SJCRH30 (cell line): ENCODE measurements at regions not wholly inside any gene's neighbourhood (a gene's known extent, or its start where the extent isn't known, plus 50 kb on each side); places are given as distances from the start of the nearest gene placed in this dataset.
"Not testable (repeated sequence)": the region's sequence is repeated elsewhere in the genome, so short reads cannot be mapped to it uniquely, and the experiment has no call there.

Experiments
- DNase-seq, 2 experiments: peaks; one replicate each; pipeline ENCODE4 v3.0.0-alpha.2; 2015 to 2020
- H3K27ac ChIP-seq: fragments of 250-450 bp; sonication (Bioruptor Pico); 2 replicates; pipeline ENCODE4 v1.5.1; 2020; ENCODE audit warnings: mild to moderate bottlenecking, moderate library complexity
- H3K27me3 ChIP-seq: fragments of 250-450 bp; sonication (Bioruptor Pico); 2 replicates; pipeline ENCODE4 v1.5.1; 2020; ENCODE audit warnings: mild to moderate bottlenecking, moderate library complexity
- H3K36me3 ChIP-seq: fragments of 250-450 bp; sonication (Bioruptor Pico); 2 replicates; pipeline ENCODE4 v1.5.1; 2020; ENCODE audit warnings: mild to moderate bottlenecking, moderate library complexity
- H3K4me1 ChIP-seq: fragments of 250-450 bp; sonication (Bioruptor Pico); 2 replicates; pipeline ENCODE4 v1.5.1; 2020; ENCODE audit warnings: mild to moderate bottlenecking, moderate library complexity
- H3K4me3 ChIP-seq: fragments of 250-450 bp; sonication (Bioruptor Pico); 2 replicates; pipeline ENCODE4 v1.5.1; 2020; ENCODE audit warnings: mild to moderate bottlenecking, moderate library complexity
- H3K9me3 ChIP-seq: fragments of 250-450 bp; sonication (Bioruptor Pico); replicated peaks from 2 replicates; pipeline ENCODE4 v1.5.1; 2020; ENCODE audit warnings: mild to moderate bottlenecking, moderate library complexity

DNA sequence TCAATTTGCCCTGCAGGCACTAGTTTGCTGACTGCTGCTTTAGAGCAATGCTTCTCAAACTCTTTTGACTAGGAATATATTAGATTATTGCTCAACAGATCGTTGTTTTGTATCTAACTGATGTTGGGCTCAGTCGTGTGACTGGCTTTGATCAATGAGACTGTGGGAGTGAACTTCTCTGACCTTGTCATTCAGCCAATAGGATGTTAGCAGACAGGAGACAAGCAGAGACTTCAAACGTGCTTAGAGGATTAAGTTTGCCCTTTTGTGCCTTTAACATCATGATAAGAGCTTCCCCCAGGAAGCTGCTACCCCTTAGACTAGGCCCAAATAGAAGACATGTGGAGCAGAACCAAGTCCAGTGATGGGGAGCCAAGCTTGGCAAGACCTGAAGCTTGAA, 76.7 kb upstream of the ELK3 start:
- Histone ChIP-seq H3K9me3 (no peaks in the 10 kb centered on the region), H3K36me3 (no peaks in the 10 kb centered on the region), H3K4me1 (peaks cover 25% of the 10 kb centered on the region), H3K27ac (no peak overlapping the region), H3K4me3 (no peak overlapping the region), H3K27me3 (no peaks in the 10 kb centered on the region)
- DNase-seq = no peak

GRCh38 chr12:96120359-96121100, 73.6 kb upstream of the ELK3 start:
- no peaks in the 10 kb centered on the region for H3K36me3 ChIP-seq
- H3K4me1 ChIP-seq = peaks cover 27% of the 10 kb centered on the region
- H3K9me3 ChIP-seq = no peaks in the 10 kb centered on the region
- DNase-seq = peak; percentile 95 to 96
- peak overlapping the region; percentile 100 for H3K27ac ChIP-seq
- H3K27me3 ChIP-seq = no peaks in the 10 kb centered on the region
- H3K4me3 ChIP-seq = peak overlapping the region; percentile 17

DNA sequence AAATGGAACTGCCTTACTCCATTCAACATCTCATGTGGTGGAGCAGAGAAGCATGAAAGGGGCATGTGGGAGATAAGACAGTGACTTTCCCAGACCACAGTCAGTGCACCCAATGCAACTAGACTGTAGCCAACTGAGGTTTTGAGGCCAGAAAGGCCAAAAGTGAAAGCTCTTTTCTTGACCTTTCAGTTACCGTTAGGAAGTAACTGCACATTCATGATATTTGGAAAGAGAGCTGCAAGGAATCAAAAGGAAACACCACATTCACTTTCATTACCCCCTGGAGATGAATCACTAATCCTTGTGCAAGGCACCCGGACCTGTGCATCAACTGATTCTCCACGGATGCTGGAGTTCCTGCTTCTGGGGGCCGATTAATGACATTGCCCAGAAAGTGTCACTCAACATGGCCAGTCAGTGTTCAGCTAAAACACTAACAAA, 72.9 kb upstream of the ELK3 start:
- H3K9me3 ChIP-seq = no peaks in the 10 kb centered on the region
- H3K4me3 ChIP-seq = peak overlapping the region; percentile 17
- peak; percentile 84 to 91 for DNase-seq
- H3K27me3 ChIP-seq = no peaks in the 10 kb centered on the region
- no peaks in the 10 kb centered on the region for H3K36me3 ChIP-seq
- peak overlapping the region; percentile 100 for H3K27ac ChIP-seq
- H3K4me1 ChIP-seq = peaks cover 27% of the 10 kb centered on the region

- not testable (repeated sequence) for H3K36me3 ChIP-seq, H3K9me3 ChIP-seq, H3K4me1 ChIP-seq, H3K27me3 ChIP-seq, DNase-seq, H3K27ac ChIP-seq, H3K4me3 ChIP-seq
These were observed 65.9 kb upstream of the ELK3 start for GRCh38 chr12:96128292-96128691.

- H3K4me3 ChIP-seq = no peak overlapping the region
- H3K9me3 ChIP-seq = no peaks in the 10 kb centered on the region
- no peak overlapping the region for H3K27ac ChIP-seq
- DNase-seq = no peak
- H3K4me1 ChIP-seq = peaks cover 8% of the 10 kb centered on the region
- H3K27me3 ChIP-seq = no peaks in the 10 kb centered on the region
- H3K36me3 ChIP-seq = no peaks in the 10 kb centered on the region
These were observed 63.6 kb upstream of the ELK3 start for GRCh38 chr12:96130396-96131059.

- Histone ChIP-seq H3K36me3 (no peaks in the 10 kb centered on the region), H3K9me3 (no peaks in the 10 kb centered on the region), H3K27ac (no peak overlapping the region), H3K4me3 (no peak overlapping the region), H3K4me1 (peaks cover 16% of the 10 kb centered on the region), H3K27me3 (no peaks in the 10 kb centered on the region)
- DNase-seq = no peak
These were observed 62.9 kb upstream of the ELK3 start for GRCh38 chr12:96131230-96131788.

DNA sequence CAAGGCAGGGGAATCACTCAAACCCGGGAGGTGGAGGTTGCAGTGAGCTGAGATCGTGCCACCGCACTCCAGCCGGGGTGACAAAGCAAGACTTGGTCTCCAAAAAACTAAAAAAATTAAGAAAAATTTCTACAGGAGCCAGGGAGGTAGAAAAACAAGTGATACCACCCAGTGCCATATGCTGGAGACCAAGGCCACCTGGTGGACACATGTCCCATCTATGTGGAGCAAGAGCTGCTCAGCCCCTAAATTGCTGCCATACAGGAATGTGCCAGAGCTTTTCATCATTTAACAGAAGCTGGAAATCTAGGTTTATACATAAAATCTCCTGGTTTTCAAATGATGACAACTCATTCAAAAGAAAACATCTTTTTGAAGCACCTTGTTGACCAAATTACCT, 61.4 kb upstream of the ELK3 start:
- peak; percentile 26 to 36 for DNase-seq
- Histone ChIP-seq H3K4me3 (no peak overlapping the region), H3K27me3 (no peaks in the 10 kb centered on the region), H3K27ac (no peak overlapping the region), H3K9me3 (no peaks in the 10 kb centered on the region), H3K4me1 (peaks cover 22% of the 10 kb centered on the region), H3K36me3 (no peaks in the 10 kb centered on the region)

GRCh38 chr12:96134200-96134599, 60.0 kb upstream of the ELK3 start:
- H3K27ac ChIP-seq = no peak overlapping the region
- peaks cover 22% of the 10 kb centered on the region for H3K4me1 ChIP-seq
- H3K4me3 ChIP-seq = no peak overlapping the region
- DNase-seq = no peak
- no peaks in the 10 kb centered on the region for H3K9me3 ChIP-seq
- no peaks in the 10 kb centered on the region for H3K27me3 ChIP-seq
- no peaks in the 10 kb centered on the region for H3K36me3 ChIP-seq

- Histone ChIP-seq H3K27ac (peak overlapping the region; percentile 83), H3K9me3 (0 out of 2 replicates have a peak, but pooled peaks cover 2% of the 10 kb centered on the region), H3K36me3 (no peaks in the 10 kb centered on the region), H3K27me3 (no peaks in the 10 kb centered on the region), H3K4me1 (peaks cover 33% of the 10 kb centered on the region), H3K4me3 (no peak overlapping the region)
- peak; percentile 70 to 82 for DNase-seq
These were observed 58.0 kb upstream of the ELK3 start for GRCh38 chr12:96136161-96136560.

DNA sequence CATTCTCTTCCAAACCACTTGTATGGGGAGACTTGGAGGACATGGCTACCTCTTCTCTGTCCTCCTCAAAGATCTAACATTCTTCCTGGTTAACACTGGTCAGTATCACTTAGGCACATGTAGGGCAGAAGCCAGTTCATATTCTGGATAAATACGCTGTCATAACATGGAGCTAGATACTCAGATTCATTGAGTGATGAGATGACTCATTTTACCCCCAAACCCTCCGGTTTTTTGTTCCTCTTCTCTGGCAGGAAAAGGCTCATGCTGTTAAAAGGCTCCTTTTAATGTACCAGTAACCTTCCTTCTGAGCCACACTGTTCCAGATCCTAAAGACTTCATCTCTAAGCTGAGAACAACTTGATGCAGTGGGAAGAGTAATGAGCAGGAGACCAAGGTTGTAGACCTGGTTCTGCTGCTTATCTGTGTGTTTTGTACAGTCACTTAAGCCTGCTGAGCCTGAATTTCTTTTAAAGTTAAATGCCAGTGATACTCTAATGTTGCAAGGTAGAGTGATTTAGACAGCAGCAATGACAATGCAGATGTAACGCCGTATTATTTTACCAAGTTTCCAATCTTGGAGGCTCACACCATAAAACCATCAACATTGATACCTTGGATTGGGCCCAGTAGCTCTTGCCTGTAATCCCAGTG, 57.3 kb upstream of the ELK3 start:
- peaks cover 33% of the 10 kb centered on the region for H3K4me1 ChIP-seq
- no peaks in the 10 kb centered on the region for H3K36me3 ChIP-seq
- 0 out of 2 replicates have a peak, but pooled peaks cover 2% of the 10 kb centered on the region for H3K9me3 ChIP-seq
- no peak overlapping the region for H3K4me3 ChIP-seq
- H3K27ac ChIP-seq = peak overlapping the region; percentile 83
- no peak for DNase-seq
- H3K27me3 ChIP-seq = no peaks in the 10 kb centered on the region

DNA sequence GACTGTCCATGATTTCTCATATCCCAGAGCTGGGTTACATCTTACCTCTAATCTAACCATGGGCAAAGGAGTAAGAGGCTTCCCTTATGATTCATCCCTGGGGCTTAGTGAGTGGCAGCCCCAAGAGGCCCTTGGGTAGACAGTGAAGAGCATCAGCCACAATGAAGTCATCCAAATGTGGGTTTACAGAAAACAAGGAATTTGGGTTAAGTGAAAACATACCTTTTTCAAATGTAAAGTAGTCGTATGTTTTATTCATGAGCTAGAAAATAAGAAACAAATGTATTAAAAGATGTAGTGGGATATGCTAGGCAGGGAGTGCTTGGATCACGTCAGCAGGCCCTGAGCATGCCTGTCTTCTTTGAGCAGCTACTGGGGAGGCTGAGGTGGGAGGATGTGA, 54.0 kb upstream of the ELK3 start:
- Histone ChIP-seq H3K9me3 (0 out of 2 replicates have a peak, but pooled peaks cover 2% of the 10 kb centered on the region), H3K36me3 (no peaks in the 10 kb centered on the region), H3K4me3 (no peak overlapping the region), H3K27me3 (no peaks in the 10 kb centered on the region), H3K4me1 (peaks cover 28% of the 10 kb centered on the region), H3K27ac (no peak overlapping the region)
- peak in 1 of 2 experiments; percentile 41 for DNase-seq

DNA sequence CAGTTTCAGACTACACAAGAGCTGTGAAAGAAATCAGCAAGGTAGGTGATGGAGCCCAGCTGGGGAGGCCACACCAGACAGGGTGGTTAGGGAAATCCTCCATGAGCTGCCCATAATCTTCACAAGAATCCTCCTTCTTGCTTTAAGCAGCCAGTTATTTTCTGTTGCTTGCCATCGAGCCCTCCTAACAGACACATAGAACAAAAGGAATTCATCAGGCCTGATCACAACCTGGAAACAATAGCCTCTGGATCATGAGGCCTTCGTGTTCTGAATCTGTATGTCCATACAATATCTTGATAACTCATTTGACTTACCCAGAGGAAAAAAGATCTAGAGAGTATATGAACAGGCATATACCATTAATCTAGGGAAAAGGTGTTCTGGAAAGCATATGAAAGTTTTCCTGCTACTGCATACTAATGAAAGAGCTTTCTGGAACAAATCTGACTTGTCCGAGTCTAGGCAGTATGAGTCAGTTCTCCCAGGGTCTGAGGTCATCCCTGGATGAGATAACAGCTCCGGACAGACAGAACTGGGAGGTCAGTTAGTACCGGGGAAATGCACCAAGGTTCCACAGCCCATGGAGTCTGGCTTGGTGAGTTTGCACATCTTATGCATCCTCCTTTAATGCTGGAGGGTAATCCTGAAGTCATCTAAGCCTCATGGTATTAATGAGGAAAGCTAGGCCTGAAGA, 52.8 kb upstream of the ELK3 start:
- no peak overlapping the region for H3K27ac ChIP-seq

DNA sequence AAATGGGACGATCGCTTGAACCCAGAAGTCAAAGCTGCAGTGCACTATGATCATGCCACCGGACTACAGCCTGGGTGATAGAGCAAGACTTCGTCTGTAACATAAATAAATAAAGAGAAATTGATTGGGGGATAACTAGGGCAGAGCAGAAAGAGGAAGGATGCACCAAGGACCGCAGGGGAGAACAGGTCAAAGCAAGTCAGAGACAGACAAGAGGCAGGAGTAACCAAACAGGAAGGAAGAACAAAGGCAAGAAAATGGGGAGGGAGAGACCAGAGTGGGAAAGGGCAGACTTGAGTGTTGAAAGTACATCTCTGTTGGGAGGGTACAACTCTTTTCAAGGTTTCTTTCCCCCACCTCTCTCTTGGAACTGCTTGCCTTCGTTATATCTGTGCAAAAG, 50.8 kb upstream of the ELK3 start:
- no peaks in the 10 kb centered on the region for H3K27me3 ChIP-seq
- H3K4me1 ChIP-seq = peaks cover 13% of the 10 kb centered on the region
- H3K9me3 ChIP-seq = 0 out of 2 replicates have a peak, but pooled peaks cover 2% of the 10 kb centered on the region
- H3K27ac ChIP-seq = no peak overlapping the region
- DNase-seq = no peak
- no peaks in the 10 kb centered on the region for H3K36me3 ChIP-seq
- no peak overlapping the region for H3K4me3 ChIP-seq

More for the DNA sequence above, 52.8 kb upstream of the ELK3 start:
- H3K36me3 ChIP-seq = no peaks in the 10 kb centered on the region
- H3K4me3 ChIP-seq = no peak overlapping the region
- no peaks in the 10 kb centered on the region for H3K27me3 ChIP-seq
- DNase-seq = no peak
- 0 out of 2 replicates have a peak, but pooled peaks cover 2% of the 10 kb centered on the region for H3K9me3 ChIP-seq
- H3K4me1 ChIP-seq = peaks cover 16% of the 10 kb centered on the region

DNA sequence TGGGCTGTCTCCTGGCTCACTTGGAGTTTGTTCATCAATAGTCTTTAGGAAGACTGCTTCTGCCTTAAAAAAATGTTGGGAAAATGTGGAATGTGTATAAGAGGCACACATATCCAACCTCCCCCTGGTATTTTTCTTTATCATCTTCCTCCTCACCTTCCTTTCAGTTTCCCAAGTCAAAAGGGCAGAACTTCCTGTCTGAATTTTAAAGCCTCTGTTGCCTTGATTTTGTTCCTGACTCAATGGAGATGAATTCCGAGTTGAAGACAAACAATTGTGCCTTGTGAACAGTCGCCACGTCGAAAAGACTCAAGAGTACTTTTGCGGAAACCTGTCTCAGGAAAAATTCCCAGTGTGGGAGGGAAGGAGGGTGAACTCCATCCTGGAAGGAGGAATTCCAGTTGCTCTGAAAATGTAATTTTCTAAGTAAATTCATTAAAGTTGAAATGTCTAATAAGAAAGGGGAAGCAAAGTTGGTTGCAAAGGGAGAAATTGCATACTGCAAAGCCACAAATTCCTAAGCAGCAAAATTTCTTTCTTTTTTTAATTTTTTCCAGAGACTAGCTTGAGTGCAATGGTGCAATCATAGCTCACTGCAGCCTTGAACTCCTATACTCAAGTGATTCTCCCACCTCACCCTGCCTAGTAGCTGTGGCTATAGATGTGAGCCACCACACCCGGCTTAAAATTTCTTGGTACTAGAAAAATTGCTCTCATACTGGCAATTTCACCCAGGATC, 50.2 kb upstream of the ELK3 start:
- H3K9me3 ChIP-seq = 0 out of 2 replicates have a peak, but pooled peaks cover 2% of the 10 kb centered on the region
- no peak overlapping the region for H3K27ac ChIP-seq
- no peak overlapping the region for H3K4me3 ChIP-seq
- H3K27me3 ChIP-seq = no peaks in the 10 kb centered on the region
- peaks cover 13% of the 10 kb centered on the region for H3K4me1 ChIP-seq
- no peak for DNase-seq
- H3K36me3 ChIP-seq = no peaks in the 10 kb centered on the region
